Smooth muscle cell (in vitro differentiated cells): ENCODE measurements at regions not wholly inside any gene's neighbourhood (a gene's known extent, or its start where the extent isn't known, plus 50 kb on each side); places are given as distances from the start of the nearest gene placed in this dataset.

Source experiments
- DNase-seq: peaks from one replicate; lab custom pipeline; 2025; ENCODE audit not compliant: unreplicated experiment; lab: John Stamatoyannopoulos, UW
- H2AFZ ChIP-seq: fragments of 200-600 bp; sonication (generic); 2 replicates; pipeline ENCODE4 v1.6.0; 2016; ENCODE audit warnings: antibody characterized with exemption, low read depth, mild to moderate bottlenecking
- H3F3A ChIP-seq: fragments of 200-600 bp; sonication (generic); 2 replicates; pipeline ENCODE4 v1.6.0; 2017; ENCODE audit warnings: antibody characterized with exemption, low read depth
- H3K27ac ChIP-seq: fragments of 200-600 bp; sonication (generic); 2 replicates; pipeline ENCODE4 v1.5.1; 2016; ENCODE audit warnings: low read depth, mild to moderate bottlenecking
- H3K27me3 ChIP-seq: fragments of 200-600 bp; sonication (generic); 2 replicates; pipeline ENCODE4 v1.6.1; 2016; ENCODE audit warnings: low read depth, mild to moderate bottlenecking
- H3K36me3 ChIP-seq: fragments of 200-600 bp; sonication (generic); 2 replicates; pipeline ENCODE4 v1.5.1; 2016; ENCODE audit warnings: low read depth
- H3K4me1 ChIP-seq: fragments of 200-600 bp; sonication (generic); 2 replicates; pipeline ENCODE4 v1.5.1; 2016; ENCODE audit warnings: low read depth
- H3K4me2 ChIP-seq: fragments of 200-600 bp; sonication (generic); 2 replicates; pipeline ENCODE4 v1.6.0; 2016; ENCODE audit warnings: mild to moderate bottlenecking
- H3K4me3 ChIP-seq: fragments of 200-600 bp; sonication (generic); 2 replicates; pipeline ENCODE4 v1.5.1; 2016; ENCODE audit warnings: mild to moderate bottlenecking
- H3K79me2 ChIP-seq: fragments of 200-600 bp; sonication (generic); 2 replicates; pipeline ENCODE4 v1.6.0; 2016; ENCODE audit warnings: low read depth, mild to moderate bottlenecking
- H3K9ac ChIP-seq: fragments of 200-600 bp; sonication (generic); 2 replicates; pipeline ENCODE4 v1.6.0; 2016; ENCODE audit warnings: low read depth
- H3K9me3 ChIP-seq: fragments of 200-600 bp; sonication (generic); replicated peaks from 2 replicates; pipeline ENCODE4 v1.5.1; 2016; ENCODE audit warnings: low read depth
- H4K20me1 ChIP-seq: fragments of 200-600 bp; sonication (generic); 2 replicates; pipeline ENCODE4 v1.6.0; 2016; ENCODE audit warnings: low read depth
- WGBS: methylation state at CpG from one replicate; pipeline ENCODE4 v1.1.7; 2016; ENCODE audit warnings: low lambda C conversion rate; 5-methylcytosine and 5-hydroxymethylcytosine counted together
- TF ChIP-seq, protein P1 (sequence below): fragments of 200-600 bp; sonication (generic); IDR thresholded peaks from 2 replicates; pipeline ENCODE4 v1.5.1; 2017; ENCODE audit warnings: borderline replicate concordance, mild to moderate bottlenecking, antibody characterized with exemption; ENCODE audit not compliant: insufficient read depth, poor library complexity, severe bottlenecking

DNA sequence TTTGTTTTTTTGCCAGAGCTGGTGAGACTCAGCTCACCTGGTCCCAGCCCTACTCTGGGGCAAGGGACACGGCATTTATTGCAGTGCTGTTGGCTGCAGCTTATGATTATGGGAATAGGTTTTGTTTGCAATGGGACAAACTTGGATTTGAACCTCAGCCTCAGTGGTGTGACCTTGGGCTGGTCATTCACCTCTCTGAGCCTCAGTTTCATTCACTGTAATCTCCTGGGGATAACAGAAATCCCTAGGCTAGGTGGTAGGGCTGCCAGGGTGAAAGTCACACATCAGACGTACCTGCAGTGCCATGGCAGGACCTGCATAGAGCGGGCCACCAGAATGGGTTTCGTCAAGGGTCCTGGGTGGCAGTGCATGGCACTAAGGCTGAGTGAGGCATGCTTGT lies 73.7 kb upstream of the MEDAG start:
- H3K36me3 ChIP-seq = no peaks in the 10 kb centered on the region
- H4K20me1 ChIP-seq = no peaks in the 10 kb centered on the region
- 94% methylated on average over 4 of the region's 4 CpGs for WGBS
- H3K9me3 ChIP-seq = no peaks in the 10 kb centered on the region
- H3K4me1 ChIP-seq = peaks cover 6% of the 10 kb centered on the region
- DNase-seq = no peak
- TF ChIP-seq, protein P1, sequence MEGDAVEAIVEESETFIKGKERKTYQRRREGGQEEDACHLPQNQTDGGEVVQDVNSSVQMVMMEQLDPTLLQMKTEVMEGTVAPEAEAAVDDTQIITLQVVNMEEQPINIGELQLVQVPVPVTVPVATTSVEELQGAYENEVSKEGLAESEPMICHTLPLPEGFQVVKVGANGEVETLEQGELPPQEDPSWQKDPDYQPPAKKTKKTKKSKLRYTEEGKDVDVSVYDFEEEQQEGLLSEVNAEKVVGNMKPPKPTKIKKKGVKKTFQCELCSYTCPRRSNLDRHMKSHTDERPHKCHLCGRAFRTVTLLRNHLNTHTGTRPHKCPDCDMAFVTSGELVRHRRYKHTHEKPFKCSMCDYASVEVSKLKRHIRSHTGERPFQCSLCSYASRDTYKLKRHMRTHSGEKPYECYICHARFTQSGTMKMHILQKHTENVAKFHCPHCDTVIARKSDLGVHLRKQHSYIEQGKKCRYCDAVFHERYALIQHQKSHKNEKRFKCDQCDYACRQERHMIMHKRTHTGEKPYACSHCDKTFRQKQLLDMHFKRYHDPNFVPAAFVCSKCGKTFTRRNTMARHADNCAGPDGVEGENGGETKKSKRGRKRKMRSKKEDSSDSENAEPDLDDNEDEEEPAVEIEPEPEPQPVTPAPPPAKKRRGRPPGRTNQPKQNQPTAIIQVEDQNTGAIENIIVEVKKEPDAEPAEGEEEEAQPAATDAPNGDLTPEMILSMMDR = no peak
- H3K79me2 ChIP-seq = no peaks in the 10 kb centered on the region
- no peak overlapping the region for H3K4me2 ChIP-seq
- H3K9ac ChIP-seq = no peak overlapping the region
- no peaks in the 10 kb centered on the region for H3F3A ChIP-seq
- H3K27ac ChIP-seq = peak overlapping the region; percentile 78
- H3K4me3 ChIP-seq = no peak overlapping the region
- no peak overlapping the region for H2AFZ ChIP-seq
- no peaks in the 10 kb centered on the region for H3K27me3 ChIP-seq

DNA sequence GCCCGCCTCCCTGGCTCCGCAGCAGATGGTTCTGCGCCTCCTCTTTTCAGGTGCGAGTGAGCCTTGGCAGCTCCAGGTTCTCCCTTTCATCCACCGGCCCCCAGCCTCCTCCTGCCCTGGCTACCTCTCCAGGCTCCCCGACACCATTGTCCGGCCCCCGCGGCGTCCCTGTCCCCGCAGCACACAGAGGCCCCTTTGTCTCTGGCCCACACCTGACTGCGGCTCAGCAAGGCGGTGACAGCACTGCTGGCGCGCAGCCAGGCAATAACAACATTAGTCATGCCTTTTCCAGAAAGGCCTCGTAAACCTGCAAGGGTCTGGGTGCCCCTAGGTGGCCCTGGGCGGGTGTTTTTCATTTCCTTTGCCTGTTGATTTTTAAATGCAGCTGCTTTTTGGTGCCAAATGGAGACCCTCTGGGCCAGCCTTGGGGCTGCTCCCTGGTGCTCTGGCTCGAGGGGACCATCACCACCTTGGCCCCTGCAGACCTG lies 73.2 kb upstream of the MEDAG start:
- no peak for DNase-seq
- Histone ChIP-seq H3K27ac (peak overlapping the region; percentile 78), H3K9me3 (no peaks in the 10 kb centered on the region), H3K27me3 (no peaks in the 10 kb centered on the region), H3K79me2 (no peaks in the 10 kb centered on the region), H3F3A (no peaks in the 10 kb centered on the region), H4K20me1 (no peaks in the 10 kb centered on the region), H3K4me3 (no peak overlapping the region), H3K9ac (peak overlapping the region; percentile 47), H3K4me1 (peaks cover 6% of the 10 kb centered on the region), H3K4me2 (peak overlapping the region; percentile 55), H2AFZ (no peak overlapping the region), H3K36me3 (no peaks in the 10 kb centered on the region)
- WGBS = 23% methylated on average over 14 of the region's 18 CpGs
- TF ChIP-seq, protein P1 = no peak

DNA sequence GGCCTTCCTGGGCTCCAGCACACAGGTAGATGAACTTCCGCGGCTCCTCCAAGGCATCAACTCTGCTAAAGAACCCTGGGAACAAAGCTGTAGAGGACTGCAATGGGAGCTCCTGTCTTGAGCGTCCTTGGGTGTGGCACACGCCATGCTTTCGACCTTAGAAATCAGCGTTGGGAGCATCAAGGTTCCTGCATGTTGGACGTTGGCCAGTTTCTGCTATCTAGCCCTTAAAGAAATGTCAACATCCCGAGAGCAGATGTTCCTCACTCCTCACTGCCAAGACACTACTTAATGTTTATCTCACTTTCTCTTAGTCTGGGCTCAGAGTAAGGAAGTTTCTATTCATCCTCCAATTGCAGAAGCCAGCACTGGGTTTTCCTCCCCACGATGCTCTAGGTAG lies 70.6 kb upstream of the MEDAG start:
- no peaks in the 10 kb centered on the region for H3F3A ChIP-seq
- no peaks in the 10 kb centered on the region for H4K20me1 ChIP-seq
- no peaks in the 10 kb centered on the region for H3K36me3 ChIP-seq
- H3K27me3 ChIP-seq = no peaks in the 10 kb centered on the region
- H3K4me1 ChIP-seq = peaks cover 6% of the 10 kb centered on the region
- no peak overlapping the region for H3K4me2 ChIP-seq
- no peaks in the 10 kb centered on the region for H3K9me3 ChIP-seq
- TF ChIP-seq, protein P1 = no peak
- H3K4me3 ChIP-seq = no peak overlapping the region
- WGBS = 63% methylated on average over 9 of the region's 9 CpGs
- H3K27ac ChIP-seq = no peak overlapping the region
- no peak overlapping the region for H3K9ac ChIP-seq
- H3K79me2 ChIP-seq = no peaks in the 10 kb centered on the region
- no peak for DNase-seq
- no peak overlapping the region for H2AFZ ChIP-seq
